DMS79 (cell line): ENCODE measurements at regions not wholly inside any gene's neighbourhood (a gene's known extent, or its start where the extent isn't known, plus 50 kb on each side); places are given as distances from the start of the nearest gene placed in this dataset.

ENCODE experiments used
- DNase-seq: peaks from one replicate; lab custom pipeline; 2025; lab: John Stamatoyannopoulos, UW

DNA sequence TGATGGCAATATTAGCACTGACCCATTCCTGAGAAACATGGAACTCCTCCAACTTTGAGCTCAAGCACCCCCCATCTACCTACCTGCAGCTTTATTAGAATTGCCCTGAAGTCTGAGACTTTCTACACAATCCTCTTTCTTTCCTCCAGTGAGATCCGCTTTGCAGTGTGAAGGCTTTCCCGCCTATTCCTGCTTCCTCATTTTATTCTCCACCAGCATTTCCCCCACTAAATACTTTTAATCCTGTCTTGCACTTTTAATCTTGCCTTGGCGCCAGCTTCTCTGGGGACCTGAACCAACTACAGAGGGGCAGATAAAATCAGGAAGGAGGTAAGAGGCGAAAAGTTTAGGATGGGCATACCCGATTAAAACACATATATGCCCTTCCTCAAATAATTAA lies 178.1 kb upstream of the PRDM1 start:
- no peak for DNase-seq

GRCh38 chr6:105907301-105907700 lies 178.8 kb upstream of the PRDM1 start:
- no peak for DNase-seq

- DNase-seq, result no peak
Measured at GRCh38 chr6:105902401-105903031, 183.6 kb upstream of the PRDM1 start.

- no peak for DNase-seq
Measured at GRCh38 chr6:105901583-105901982, 184.6 kb upstream of the PRDM1 start.

DNA sequence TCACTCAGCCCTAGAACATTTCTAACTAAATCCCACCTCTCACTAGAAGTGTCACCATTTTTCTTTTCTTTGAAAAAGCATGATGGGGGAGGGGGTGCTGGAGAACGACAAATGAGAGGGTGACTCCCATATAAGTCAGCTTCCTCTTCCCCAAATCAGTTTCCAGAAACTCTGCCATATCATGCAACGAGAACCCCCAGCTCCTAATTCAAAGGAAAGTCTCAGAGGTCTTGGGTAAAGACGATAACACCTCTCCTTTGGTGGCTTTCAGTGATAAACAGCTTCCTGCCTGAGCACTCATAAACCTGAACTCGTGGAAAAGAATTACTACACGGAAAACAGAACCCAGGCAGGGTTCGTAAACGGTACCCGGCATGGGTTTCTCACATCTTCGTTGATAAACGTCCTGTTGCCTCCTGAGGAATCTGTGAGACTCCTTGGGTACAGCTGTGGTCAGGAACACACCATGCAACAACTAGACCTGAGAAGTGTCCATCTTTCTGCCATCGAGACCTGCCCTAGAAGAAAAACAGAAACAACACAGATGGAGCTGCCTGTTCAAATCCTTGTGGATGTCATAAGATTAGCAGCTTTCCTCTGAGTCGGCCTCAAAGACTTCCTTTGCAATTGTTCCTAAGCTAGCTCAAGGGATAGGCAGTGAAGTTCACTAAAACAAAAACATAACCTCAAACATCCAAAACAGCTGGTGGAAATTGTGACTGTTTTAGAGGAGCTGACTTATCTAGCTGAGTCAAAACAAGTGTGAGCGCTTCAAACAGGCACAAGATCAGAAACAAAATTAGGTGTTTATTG lies 185.8 kb upstream of the PRDM1 start:
- DNase-seq, result no peak

- no peak for DNase-seq
Measured at GRCh38 chr6:105898286-105898685, 187.8 kb upstream of the PRDM1 start.

DNA sequence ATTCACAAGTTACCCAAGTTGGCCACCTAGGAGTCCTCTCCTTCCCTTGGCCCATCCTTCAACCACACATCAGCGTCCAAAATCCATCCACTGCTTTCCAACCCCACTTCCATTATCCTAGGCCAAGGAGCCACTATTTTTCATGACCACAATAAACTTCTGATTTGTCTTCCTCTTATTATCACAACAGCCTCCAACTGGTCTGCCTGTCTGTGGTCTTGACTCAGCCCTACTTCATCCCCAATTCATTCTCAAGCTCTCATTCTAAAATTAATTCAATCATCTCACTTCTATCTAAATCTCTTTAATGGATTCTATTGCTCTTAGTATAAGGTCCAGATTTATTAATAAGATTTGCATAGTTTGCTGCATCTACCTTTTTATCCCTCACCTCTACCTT lies 189.0 kb upstream of the PRDM1 start:
- no peak for DNase-seq

DNA sequence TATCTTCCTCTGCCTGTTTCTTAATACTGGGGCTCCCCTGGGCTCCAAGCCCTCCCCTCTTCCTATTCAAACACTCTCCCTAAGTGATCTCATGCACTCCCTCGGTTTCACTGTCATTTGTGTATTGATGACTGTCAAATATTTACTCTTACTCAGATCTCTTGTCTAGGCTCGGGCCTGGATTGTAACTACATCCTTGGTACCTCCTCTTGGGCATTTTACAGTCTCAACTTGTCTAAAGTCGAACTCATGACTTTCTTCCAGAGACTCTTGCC lies 189.4 kb upstream of the PRDM1 start:
- DNase-seq, result no peak

GRCh38 chr6:105896052-105896820 lies 189.9 kb upstream of the PRDM1 start:
- no peak for DNase-seq

DNA sequence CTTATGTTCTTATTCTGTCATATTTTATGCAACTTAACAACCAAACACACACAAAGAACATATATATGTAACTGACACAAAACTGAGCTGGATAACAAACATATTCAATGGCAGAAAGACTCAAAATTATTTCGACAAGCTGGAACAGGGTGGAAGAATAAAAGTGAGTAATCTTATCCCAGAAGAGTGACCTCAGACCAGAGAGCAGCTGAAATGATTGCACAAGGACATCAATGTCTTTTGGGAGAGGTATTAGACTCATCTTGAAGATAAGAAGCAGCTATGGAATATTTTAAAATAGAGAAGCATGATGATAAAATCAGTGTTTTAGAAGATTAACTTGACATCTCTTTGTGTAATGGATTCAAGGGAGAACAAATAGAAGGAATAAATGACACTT lies 191.6 kb upstream of the PRDM1 start:
- no peak for DNase-seq

GRCh38 chr6:105893741-105894140 lies 192.4 kb upstream of the PRDM1 start:
- no peak for DNase-seq

DNA sequence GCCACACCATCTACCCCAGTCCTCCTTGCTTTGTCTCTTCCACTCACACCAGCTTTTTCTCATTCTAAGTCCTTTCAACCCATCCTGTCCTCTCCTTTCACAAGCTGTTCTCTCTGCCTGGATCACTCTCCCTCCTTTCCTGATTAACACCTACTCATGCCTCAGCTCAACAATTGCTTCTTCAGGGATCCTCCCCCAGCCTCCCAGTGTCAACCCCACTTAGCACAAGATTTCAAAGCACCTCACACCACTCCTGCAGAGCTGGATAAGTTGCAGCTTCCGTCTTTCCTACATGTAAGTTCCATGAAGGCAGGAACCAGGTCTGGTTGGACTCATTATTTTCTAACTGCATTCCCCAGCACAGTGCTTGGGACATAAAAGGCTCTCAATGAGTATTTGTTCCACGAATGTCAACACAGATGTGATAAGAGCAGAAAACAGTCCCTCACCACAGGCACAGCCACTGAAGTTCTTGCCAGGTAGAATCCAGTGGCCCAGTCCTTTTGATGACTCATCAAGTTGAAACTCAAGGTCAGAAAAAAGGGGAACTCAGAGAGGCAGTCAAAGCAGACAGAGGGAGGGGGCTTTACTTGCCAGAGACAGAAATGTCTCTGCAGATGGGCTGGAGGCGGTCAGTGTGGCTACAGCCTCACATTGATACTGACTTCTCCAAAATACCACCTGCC lies 193.4 kb upstream of the PRDM1 start:
- no peak for DNase-seq

- no peak for DNase-seq
Measured at GRCh38 chr6:105890521-105891244, 195.5 kb upstream of the PRDM1 start.

DNA sequence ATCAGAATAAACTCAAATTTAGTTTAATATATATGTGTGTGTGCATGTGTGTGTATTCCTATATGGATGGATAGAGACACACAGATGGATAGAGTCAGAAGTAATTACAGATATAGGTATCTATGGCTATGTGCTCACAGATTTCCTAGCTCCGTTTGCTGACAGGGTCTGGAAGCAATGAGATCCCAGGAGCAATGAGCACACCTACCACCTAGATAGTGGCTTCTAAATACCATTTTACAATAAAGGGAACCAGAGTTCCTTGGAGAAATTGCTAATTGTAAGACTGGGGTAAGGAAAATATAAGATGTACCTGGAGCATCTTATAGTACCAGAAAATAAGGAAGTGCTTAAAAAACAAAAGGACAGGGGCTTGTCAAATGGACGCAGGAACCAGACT lies 196.2 kb upstream of the PRDM1 start:
- DNase-seq, result no peak

GRCh38 chr6:105886814-105887544 lies 199.2 kb upstream of the PRDM1 start:
- DNase-seq, result no peak

- no peak for DNase-seq
Measured at GRCh38 chr6:105886066-105886813, 199.9 kb upstream of the PRDM1 start.

GRCh38 chr6:105884426-105884825 lies 201.7 kb upstream of the PRDM1 start:
- DNase-seq, result no peak

DNA sequence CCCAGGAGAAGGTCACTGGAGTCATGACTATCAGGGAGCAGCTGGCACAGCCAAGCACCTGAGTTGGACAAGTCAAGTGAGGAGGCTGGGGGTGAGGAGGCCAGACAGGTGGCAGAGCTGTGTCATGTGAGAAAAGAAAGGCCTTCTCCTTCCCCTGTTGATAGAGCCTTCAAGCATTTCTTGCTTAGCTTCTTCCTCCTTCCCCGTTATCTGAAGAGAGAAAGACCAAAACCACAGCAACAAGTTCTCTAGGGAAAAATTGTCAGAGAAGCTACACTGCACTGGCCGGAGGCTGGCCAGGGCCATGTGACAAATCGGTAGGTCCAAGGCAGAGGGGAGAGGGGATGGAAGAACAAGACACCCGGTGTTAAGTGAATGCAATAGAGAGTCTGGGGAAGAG lies 202.1 kb upstream of the PRDM1 start:
- no peak for DNase-seq

GRCh38 chr6:105882828-105883227 lies 203.3 kb upstream of the PRDM1 start:
- DNase-seq, result no peak

- DNase-seq, result no peak
Measured at GRCh38 chr6:105882121-105882803, 203.9 kb upstream of the PRDM1 start.
